Activated T-helper 17 cell treated with anti-CD3 and anti-CD28 coated beads, Interleukin-2, amount 50 U/mL, for 72 hours (primary cell): ENCODE measurements at regions not wholly inside any gene's neighbourhood (a gene's known extent, or its start where the extent isn't known, plus 50 kb on each side); places are given as distances from the start of the nearest gene placed in this dataset.
"Not testable (repeated sequence)": the region's sequence is repeated elsewhere in the genome, so short reads cannot be mapped to it uniquely, and the experiment has no call there.

ENCODE experiments used
- ATAC-seq: fragments of 150-1000 bp; cut with Tn5 transposase; replicated peaks from 2 replicates; pipeline ENCODE4 v1.10.0; 2021; ENCODE audit warnings: mild to moderate bottlenecking, moderate library complexity
- H3K27ac Mint-ChIP-seq: one replicate; pipeline ENCODE4 v1.8.0; 2022; ENCODE audit warnings: mixed read lengths
- H3K27me3 Mint-ChIP-seq: one replicate; pipeline ENCODE4 v1.8.0; 2022; ENCODE audit warnings: mixed read lengths
- H3K36me3 Mint-ChIP-seq: one replicate; pipeline ENCODE4 v1.8.0; 2022; ENCODE audit warnings: low read depth, mild to moderate bottlenecking, mixed read lengths
- H3K4me1 Mint-ChIP-seq: one replicate; pipeline ENCODE4 v1.8.0; 2022; ENCODE audit warnings: mixed read lengths
- H3K4me3 Mint-ChIP-seq: one replicate; pipeline ENCODE4 v1.8.0; 2022; ENCODE audit warnings: mild to moderate bottlenecking, mixed read lengths
- H3K9me3 Mint-ChIP-seq: one replicate; pipeline ENCODE4 v1.8.0; 2022; ENCODE audit warnings: mixed read lengths

- H3K27ac Mint-ChIP-seq, H3K27me3 Mint-ChIP-seq, H3K4me3 Mint-ChIP-seq, H3K4me1 Mint-ChIP-seq, H3K36me3 Mint-ChIP-seq, ATAC-seq, H3K9me3 Mint-ChIP-seq: not testable (repeated sequence)
These were observed 395.3 kb downstream of the ATP23 start for GRCh38 chr12:58336581-58337242.

GRCh38 chr12:58337539-58337938, 396.2 kb downstream of the ATP23 start:
- H3K9me3 Mint-ChIP-seq, H3K4me3 Mint-ChIP-seq, ATAC-seq, H3K36me3 Mint-ChIP-seq, H3K4me1 Mint-ChIP-seq, H3K27ac Mint-ChIP-seq, H3K27me3 Mint-ChIP-seq: not testable (repeated sequence)

GRCh38 chr12:58341791-58342190, 400.4 kb downstream of the ATP23 start:
- Mint-ChIP-seq H3K36me3 (no peaks in the 10 kb centered on the region), H3K27ac (no peak overlapping the region), H3K4me3 (no peak overlapping the region), H3K4me1 (no peaks in the 10 kb centered on the region), H3K27me3 (peaks cover 24% of the 10 kb centered on the region), H3K9me3 (no peaks in the 10 kb centered on the region)
- no peak for ATAC-seq

GRCh38 chr12:58342736-58343135, 401.4 kb downstream of the ATP23 start:
- Mint-ChIP-seq H3K27me3 (peaks cover 21% of the 10 kb centered on the region), H3K4me3 (no peak overlapping the region), H3K36me3 (no peaks in the 10 kb centered on the region), H3K9me3 (no peaks in the 10 kb centered on the region), H3K4me1 (no peaks in the 10 kb centered on the region), H3K27ac (no peak overlapping the region)
- ATAC-seq: no peak

- Mint-ChIP-seq H3K27me3 (peaks cover 19% of the 10 kb centered on the region), H3K4me3 (no peak overlapping the region), H3K9me3 (no peaks in the 10 kb centered on the region), H3K27ac (no peak overlapping the region), H3K36me3 (no peaks in the 10 kb centered on the region), H3K4me1 (no peaks in the 10 kb centered on the region)
- no peak for ATAC-seq
These were observed 404.8 kb downstream of the ATP23 start for GRCh38 chr12:58346032-58346632.

GRCh38 chr12:58347188-58347587, 405.8 kb downstream of the ATP23 start:
- no peak overlapping the region for H3K4me3 Mint-ChIP-seq
- H3K4me1 Mint-ChIP-seq: no peaks in the 10 kb centered on the region
- H3K27ac Mint-ChIP-seq: no peak overlapping the region
- no peaks in the 10 kb centered on the region for H3K9me3 Mint-ChIP-seq
- H3K27me3 Mint-ChIP-seq: peaks cover 19% of the 10 kb centered on the region
- no peaks in the 10 kb centered on the region for H3K36me3 Mint-ChIP-seq
- ATAC-seq: no peak

GRCh38 chr12:58347691-58348090, 406.3 kb downstream of the ATP23 start:
- Mint-ChIP-seq H3K4me3 (no peak overlapping the region), H3K27me3 (peaks cover 19% of the 10 kb centered on the region), H3K36me3 (no peaks in the 10 kb centered on the region), H3K4me1 (no peaks in the 10 kb centered on the region), H3K9me3 (no peaks in the 10 kb centered on the region), H3K27ac (no peak overlapping the region)
- ATAC-seq: no peak

- H3K27ac Mint-ChIP-seq: no peak overlapping the region
- H3K9me3 Mint-ChIP-seq: no peaks in the 10 kb centered on the region
- H3K4me3 Mint-ChIP-seq: no peak overlapping the region
- ATAC-seq: no peak
- no peaks in the 10 kb centered on the region for H3K36me3 Mint-ChIP-seq
- H3K4me1 Mint-ChIP-seq: no peaks in the 10 kb centered on the region
- peaks cover 10% of the 10 kb centered on the region for H3K27me3 Mint-ChIP-seq
These were observed 407.8 kb downstream of the ATP23 start for GRCh38 chr12:58349161-58349560.

GRCh38 chr12:58356794-58357193, 415.4 kb downstream of the ATP23 start:
- no peaks in the 10 kb centered on the region for H3K36me3 Mint-ChIP-seq
- H3K27me3 Mint-ChIP-seq: peaks cover 15% of the 10 kb centered on the region
- H3K9me3 Mint-ChIP-seq: no peaks in the 10 kb centered on the region
- no peak for ATAC-seq
- H3K4me1 Mint-ChIP-seq: peaks cover 4% of the 10 kb centered on the region
- H3K4me3 Mint-ChIP-seq: no peak overlapping the region
- H3K27ac Mint-ChIP-seq: no peak overlapping the region

- Mint-ChIP-seq H3K27me3 (peaks cover 16% of the 10 kb centered on the region), H3K36me3 (no peaks in the 10 kb centered on the region), H3K4me1 (peaks cover 4% of the 10 kb centered on the region), H3K4me3 (no peak overlapping the region), H3K9me3 (no peaks in the 10 kb centered on the region), H3K27ac (no peak overlapping the region)
- ATAC-seq: no peak
These were observed 416.1 kb downstream of the ATP23 start for GRCh38 chr12:58357511-58357910.

- H3K4me3 Mint-ChIP-seq: no peak overlapping the region
These were observed 417.0 kb downstream of the ATP23 start for GRCh38 chr12:58358369-58358768.

GRCh38 chr12:58359084-58359483, 417.7 kb downstream of the ATP23 start:
- Mint-ChIP-seq H3K4me3 (no peak overlapping the region), H3K27me3 (peaks cover 25% of the 10 kb centered on the region), H3K36me3 (no peaks in the 10 kb centered on the region), H3K9me3 (no peaks in the 10 kb centered on the region), H3K4me1 (peaks cover 4% of the 10 kb centered on the region), H3K27ac (no peak overlapping the region)
- ATAC-seq: no peak

More at GRCh38 chr12:58358369-58358768, 417.0 kb downstream of the ATP23 start:
- Mint-ChIP-seq H3K9me3 (no peaks in the 10 kb centered on the region), H3K27ac (no peak overlapping the region), H3K4me1 (peaks cover 4% of the 10 kb centered on the region), H3K27me3 (peaks cover 24% of the 10 kb centered on the region), H3K36me3 (no peaks in the 10 kb centered on the region)
- ATAC-seq: no peak

- H3K27me3 Mint-ChIP-seq: peaks cover 23% of the 10 kb centered on the region
- H3K4me1 Mint-ChIP-seq: peaks cover 4% of the 10 kb centered on the region
These were observed 419.7 kb downstream of the ATP23 start for GRCh38 chr12:58361056-58361455.

GRCh38 chr12:58363971-58364370, 422.6 kb downstream of the ATP23 start:
- Mint-ChIP-seq H3K4me3 (no peak overlapping the region), H3K36me3 (no peaks in the 10 kb centered on the region), H3K27me3 (peaks cover 12% of the 10 kb centered on the region), H3K9me3 (no peaks in the 10 kb centered on the region), H3K4me1 (no peaks in the 10 kb centered on the region), H3K27ac (no peak overlapping the region)
- no peak for ATAC-seq

More at GRCh38 chr12:58361056-58361455, 419.7 kb downstream of the ATP23 start:
- ATAC-seq: no peak
- H3K9me3 Mint-ChIP-seq: no peaks in the 10 kb centered on the region
- no peak overlapping the region for H3K4me3 Mint-ChIP-seq
- no peak overlapping the region for H3K27ac Mint-ChIP-seq
- no peaks in the 10 kb centered on the region for H3K36me3 Mint-ChIP-seq

GRCh38 chr12:58364389-58365086, 423.2 kb downstream of the ATP23 start:
- no peaks in the 10 kb centered on the region for H3K36me3 Mint-ChIP-seq
- no peaks in the 10 kb centered on the region for H3K9me3 Mint-ChIP-seq
- no peak overlapping the region for H3K4me3 Mint-ChIP-seq
- peaks cover 15% of the 10 kb centered on the region for H3K27me3 Mint-ChIP-seq
- H3K4me1 Mint-ChIP-seq: no peaks in the 10 kb centered on the region
- ATAC-seq: no peak
- no peak overlapping the region for H3K27ac Mint-ChIP-seq
